ENCODE measurements at regions not wholly inside any gene's neighbourhood (a gene's known extent, or its start where the extent isn't known, plus 50 kb on each side); places are given as distances from the start of the nearest gene placed in this dataset.

- DNase-seq (ENCODE audit: low spot score in 2 of 2), result no peak
- 58 to 80% methylated on average over 1 of the region's 1 CpG for WGBS, 2 donors
- TF ChIP-seq CTCF (IDR thresholded peaks at IDR 0.05) (no peak), POLR2A (IDR thresholded peaks at IDR 0.05) (no peak)
- H3K4me3 ChIP-seq (ENCODE audit: low read depth, poor library complexity, severe bottlenecking), result no peak overlapping the region
- intact Hi-C loops (cut with DNase I; ENCODE audit: low total_unique reads), result no loop called here
Measured at GRCh38 chr4:141972950-141973349, 336.6 kb downstream of the IL15 start.

Data from lower leg skin (tissue), 4 donors.